ENCODE measurements at regions not wholly inside any gene's neighbourhood (a gene's known extent, or its start where the extent isn't known, plus 50 kb on each side); places are given as distances from the start of the nearest gene placed in this dataset.

- H3K27me3 Mint-ChIP-seq (ENCODE audit: unreplicated experiment), result peaks cover 19% of the 10 kb centered on the region
- no peaks in the 10 kb centered on the region for H3K36me3 Mint-ChIP-seq (ENCODE audit: unreplicated experiment)
- peaks cover 13% of the 10 kb centered on the region for H3K9me3 Mint-ChIP-seq (ENCODE audit: unreplicated experiment)
- peak; percentile 65 for DNase-seq
- peak overlapping the region; percentile 93 for H3K27ac Mint-ChIP-seq (ENCODE audit: unreplicated experiment)
- no peak for TF ChIP-seq CTCF (IDR thresholded peaks at IDR 0.05; ENCODE audit: partially characterized antibody, unreplicated experiment)
- H3K4me3 Mint-ChIP-seq (ENCODE audit: unreplicated experiment), result peak overlapping the region; percentile 97
- peaks cover 15% of the 10 kb centered on the region for H3K4me1 Mint-ChIP-seq (ENCODE audit: low read depth, unreplicated experiment)
These were observed 143.2 kb upstream of the ZNF536 start for GRCh38 chr19:30228835-30229524.

- Mint-ChIP-seq H3K27me3 (ENCODE audit: unreplicated experiment) (peaks cover 14% of the 10 kb centered on the region), H3K4me3 (ENCODE audit: unreplicated experiment) (peak overlapping the region; percentile 97), H3K36me3 (ENCODE audit: unreplicated experiment) (no peaks in the 10 kb centered on the region), H3K9me3 (ENCODE audit: unreplicated experiment) (peaks cover 10% of the 10 kb centered on the region), H3K27ac (ENCODE audit: unreplicated experiment) (peak overlapping the region; percentile 62), H3K4me1 (ENCODE audit: low read depth, unreplicated experiment) (peaks cover 13% of the 10 kb centered on the region)
- no peak for TF ChIP-seq CTCF (IDR thresholded peaks at IDR 0.05; ENCODE audit: partially characterized antibody, unreplicated experiment)
- peak; percentile 55 for DNase-seq
These were observed 142.5 kb upstream of the ZNF536 start for GRCh38 chr19:30229525-30230174.

- no peak for DNase-seq
- Mint-ChIP-seq H3K27me3 (ENCODE audit: unreplicated experiment) (peaks cover 7% of the 10 kb centered on the region), H3K4me3 (ENCODE audit: unreplicated experiment) (peak overlapping the region; percentile 47), H3K27ac (ENCODE audit: unreplicated experiment) (no peak overlapping the region), H3K4me1 (ENCODE audit: low read depth, unreplicated experiment) (peaks cover 8% of the 10 kb centered on the region), H3K9me3 (ENCODE audit: unreplicated experiment) (peaks cover 6% of the 10 kb centered on the region), H3K36me3 (ENCODE audit: unreplicated experiment) (no peaks in the 10 kb centered on the region)
- TF ChIP-seq CTCF (IDR thresholded peaks at IDR 0.05; ENCODE audit: partially characterized antibody, unreplicated experiment), result no peak
These were observed 140.5 kb upstream of the ZNF536 start for GRCh38 chr19:30231408-30232318.

GRCh38 chr19:30233375-30233774 is 138.8 kb upstream of the ZNF536 start:
- no peak overlapping the region for H3K4me3 Mint-ChIP-seq (ENCODE audit: unreplicated experiment)
- TF ChIP-seq CTCF (IDR thresholded peaks at IDR 0.05; ENCODE audit: partially characterized antibody, unreplicated experiment), result no peak
- no peak for DNase-seq
- H3K4me1 Mint-ChIP-seq (ENCODE audit: low read depth, unreplicated experiment), result peaks cover 2% of the 10 kb centered on the region
- peaks cover 2% of the 10 kb centered on the region for H3K27me3 Mint-ChIP-seq (ENCODE audit: unreplicated experiment)
- no peak overlapping the region for H3K27ac Mint-ChIP-seq (ENCODE audit: unreplicated experiment)
- H3K36me3 Mint-ChIP-seq (ENCODE audit: unreplicated experiment), result no peaks in the 10 kb centered on the region
- H3K9me3 Mint-ChIP-seq (ENCODE audit: unreplicated experiment), result peaks cover 3% of the 10 kb centered on the region
